HG02885 (cell line): ENCODE measurements at regions not wholly inside any gene's neighbourhood (a gene's known extent, or its start where the extent isn't known, plus 50 kb on each side); places are given as distances from the start of the nearest gene placed in this dataset.
A peak's percentile ranks its signal among the peaks of the same experiment; 100 is the strongest.

Experiments used
- ATAC-seq: cut with Tn5 transposase; IDR thresholded peaks from one replicate; pipeline ENCODE4 v1.9.1; 2021; ENCODE audit warnings: mild to moderate bottlenecking; ENCODE audit not compliant: unreplicated experiment, poor library complexity

- ATAC-seq: peak; percentile 84
Observed at GRCh38 chr20:10946124-10946880, 272.5 kb upstream of the JAG1 start.

GRCh38 chr20:10947726-10948125 is 273.9 kb upstream of the JAG1 start:
- ATAC-seq: no peak

GRCh38 chr20:10949930-10950783 is 276.4 kb upstream of the JAG1 start:
- no peak for ATAC-seq

GRCh38 chr20:10951216-10951615 is 277.4 kb upstream of the JAG1 start:
- no peak for ATAC-seq

GRCh38 chr20:10951904-10952303 is 278.1 kb upstream of the JAG1 start:
- no peak for ATAC-seq

- ATAC-seq: no peak
Observed at GRCh38 chr20:10953437-10953836, 279.6 kb upstream of the JAG1 start.

- no peak for ATAC-seq
Observed at GRCh38 chr20:10954137-10954840, 280.5 kb upstream of the JAG1 start.

GRCh38 chr20:10954908-10955580 is 281.2 kb upstream of the JAG1 start:
- no peak for ATAC-seq

- no peak for ATAC-seq
Observed at GRCh38 chr20:10958279-10958678, 284.5 kb upstream of the JAG1 start.

- no peak for ATAC-seq
Observed at GRCh38 chr20:10960416-10960815, 286.6 kb upstream of the JAG1 start.

- no peak for ATAC-seq
Observed at GRCh38 chr20:10961651-10962288, 288.0 kb upstream of the JAG1 start.

GRCh38 chr20:10962937-10963336 is 289.1 kb upstream of the JAG1 start:
- ATAC-seq: no peak

- ATAC-seq: no peak
Observed at GRCh38 chr20:10963717-10964266, 290.0 kb upstream of the JAG1 start.

GRCh38 chr20:10965936-10966470 is 292.2 kb upstream of the JAG1 start:
- no peak for ATAC-seq

- no peak for ATAC-seq
Observed at GRCh38 chr20:10970109-10970508, 296.3 kb upstream of the JAG1 start.

GRCh38 chr20:10971096-10971495 is 297.3 kb upstream of the JAG1 start:
- ATAC-seq: no peak

GRCh38 chr20:10972219-10972860 is 298.5 kb upstream of the JAG1 start:
- no peak for ATAC-seq

- ATAC-seq: no peak
Observed at GRCh38 chr20:10976051-10976450, 302.3 kb upstream of the JAG1 start.
